ENCODE measurements at regions not wholly inside any gene's neighbourhood (a gene's known extent, or its start where the extent isn't known, plus 50 kb on each side); places are given as distances from the start of the nearest gene placed in this dataset.
"Not testable (repeated sequence)": the region's sequence is repeated elsewhere in the genome, so short reads cannot be mapped to it uniquely, and the experiment has no call there.

GRCh38 chr3:189375532-189375931 lies 203.8 kb downstream of the TPRG1 start:
- no peak for DNase-seq

- DNase-seq, result no peak
Observed at GRCh38 chr3:189383630-189384029, 211.9 kb downstream of the TPRG1 start.

- not testable (repeated sequence) for DNase-seq
Observed at GRCh38 chr3:189385880-189386279, 214.1 kb downstream of the TPRG1 start.

- no peak for DNase-seq
Observed at GRCh38 chr3:189386739-189387138, 215.0 kb downstream of the TPRG1 start.

DNA sequence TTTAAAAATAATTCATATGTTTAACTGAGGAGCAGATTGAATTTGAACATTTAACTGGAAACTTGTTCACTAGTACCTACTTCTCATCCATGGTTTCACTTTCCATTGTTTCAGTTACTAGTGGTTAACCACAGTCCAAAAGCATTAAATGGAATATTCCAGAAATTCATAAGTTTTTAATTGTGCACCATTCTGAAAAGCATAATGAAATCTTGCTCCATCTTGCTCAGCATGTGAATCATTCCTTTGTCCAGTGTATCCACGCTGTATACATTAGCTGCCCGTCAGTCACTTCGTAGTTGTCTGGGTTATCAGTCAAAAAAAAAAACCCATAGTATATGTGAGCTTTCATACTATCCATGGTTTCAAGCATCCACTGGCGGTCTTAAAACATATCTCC lies 217.6 kb downstream of the TPRG1 start:
- DNase-seq, result no peak

- DNase-seq, result no peak
Observed at GRCh38 chr3:189393598-189393997, 221.8 kb downstream of the TPRG1 start.

- no peak for DNase-seq
Observed at GRCh38 chr3:189394599-189395121, 222.9 kb downstream of the TPRG1 start.

DNA sequence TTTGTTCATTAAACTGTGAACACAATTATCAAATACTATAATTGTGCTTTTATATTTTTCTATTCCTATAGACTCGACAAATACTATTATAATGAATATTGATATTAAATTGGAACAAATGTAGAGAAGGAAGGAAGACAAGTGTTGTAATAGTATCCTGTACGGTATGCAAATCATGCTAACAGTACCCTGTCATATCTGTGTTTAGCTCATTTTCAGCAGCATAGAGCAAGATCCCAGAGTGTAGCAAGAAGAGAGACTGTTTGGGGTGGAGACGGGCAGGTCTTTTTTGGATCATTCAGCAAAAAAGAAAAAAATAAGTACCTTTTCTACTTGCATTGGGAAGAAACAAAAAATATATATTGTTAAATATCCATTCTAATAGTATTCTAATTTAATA lies 224.1 kb downstream of the TPRG1 start:
- DNase-seq, result no peak

DNA sequence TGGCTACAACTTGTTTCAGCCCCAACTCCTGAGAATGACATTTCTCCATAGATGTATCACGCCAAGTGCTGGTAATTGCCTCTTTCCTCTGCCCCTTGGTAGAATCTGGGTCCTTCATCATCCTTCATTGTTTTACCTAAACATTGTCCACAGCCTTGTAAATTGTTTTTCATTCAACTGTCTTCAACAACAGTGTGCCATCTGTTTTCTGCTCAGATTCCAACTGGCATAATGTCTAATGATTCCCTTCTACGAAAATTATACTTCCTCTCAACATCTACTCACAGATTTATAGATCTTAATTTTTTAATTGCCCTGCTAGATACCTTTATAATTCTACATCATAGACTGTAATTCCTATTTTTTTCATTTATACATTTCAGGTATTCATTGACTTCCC lies 226.9 kb downstream of the TPRG1 start:
- no peak for DNase-seq

GRCh38 chr3:189401196-189401595 lies 229.4 kb downstream of the TPRG1 start:
- no peak for DNase-seq

GRCh38 chr3:189403194-189403593 lies 228.0 kb upstream of the TP63 start:
- no peak for DNase-seq

- no peak for DNase-seq
Observed at GRCh38 chr3:189404024-189404423, 227.2 kb upstream of the TP63 start.

- DNase-seq, result no peak
Observed at GRCh38 chr3:189404797-189405484, 226.2 kb upstream of the TP63 start.

GRCh38 chr3:189406148-189406547 lies 225.0 kb upstream of the TP63 start:
- no peak for DNase-seq

GRCh38 chr3:189410522-189410921 lies 220.7 kb upstream of the TP63 start:
- DNase-seq, result no peak

DNA sequence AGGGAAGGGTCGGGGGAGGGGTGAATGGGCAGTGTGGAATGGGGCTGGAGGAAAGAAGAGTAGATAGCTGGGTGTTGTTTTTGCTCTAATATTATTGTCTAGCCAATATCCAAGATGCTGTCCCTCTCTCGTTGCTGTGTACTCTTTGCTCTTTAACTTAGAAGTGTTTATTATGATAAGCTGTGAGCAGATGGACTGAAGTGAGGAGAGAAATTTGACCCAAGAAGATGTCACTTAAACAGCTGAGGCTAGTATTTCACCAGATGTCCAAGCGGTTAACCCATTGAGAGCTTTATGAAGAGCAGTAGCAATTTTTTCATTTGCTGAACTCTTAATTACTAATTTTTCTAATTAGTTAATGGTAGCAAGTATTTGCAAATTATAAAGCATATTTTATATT lies 212.2 kb upstream of the TP63 start:
- DNase-seq, result no peak

GRCh38 chr3:189419683-189420082 lies 211.5 kb upstream of the TP63 start:
- no peak for DNase-seq

GRCh38 chr3:189424922-189425321 lies 206.3 kb upstream of the TP63 start:
- no peak for DNase-seq

- DNase-seq, result no peak
Observed at GRCh38 chr3:189429019-189429418, 202.2 kb upstream of the TP63 start.

GRCh38 chr3:189430166-189430565 lies 201.0 kb upstream of the TP63 start:
- DNase-seq, result no peak

DNA sequence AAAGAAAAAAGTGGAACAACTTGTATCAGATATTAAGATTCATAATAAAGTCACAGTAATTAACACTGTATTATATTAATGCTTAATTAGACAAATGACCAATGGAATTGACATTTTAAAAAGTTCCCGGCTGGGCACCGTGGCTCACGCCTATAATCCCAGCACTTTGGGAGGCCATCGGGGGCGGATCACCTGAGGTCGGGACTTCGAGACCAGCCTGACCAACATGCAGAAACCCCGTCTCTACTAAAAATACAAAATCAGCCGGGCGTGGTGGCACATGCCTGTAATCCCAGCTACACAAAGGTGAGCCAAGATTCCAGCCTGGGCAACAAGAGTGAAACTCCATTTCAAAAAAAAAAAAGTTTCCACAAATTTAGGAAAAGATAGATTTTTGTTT lies 188.9 kb upstream of the TP63 start:
- DNase-seq, result not testable (repeated sequence)

GRCh38 chr3:189446959-189447560 lies 184.1 kb upstream of the TP63 start:
- DNase-seq, result no peak

- no peak for DNase-seq
Observed at GRCh38 chr3:189449084-189449483, 182.1 kb upstream of the TP63 start.

GRCh38 chr3:189455009-189455408 lies 176.2 kb upstream of the TP63 start:
- DNase-seq, result no peak
